ENCODE measurements at regions not wholly inside any gene's neighbourhood (a gene's known extent, or its start where the extent isn't known, plus 50 kb on each side); places are given as distances from the start of the nearest gene placed in this dataset.

DNA sequence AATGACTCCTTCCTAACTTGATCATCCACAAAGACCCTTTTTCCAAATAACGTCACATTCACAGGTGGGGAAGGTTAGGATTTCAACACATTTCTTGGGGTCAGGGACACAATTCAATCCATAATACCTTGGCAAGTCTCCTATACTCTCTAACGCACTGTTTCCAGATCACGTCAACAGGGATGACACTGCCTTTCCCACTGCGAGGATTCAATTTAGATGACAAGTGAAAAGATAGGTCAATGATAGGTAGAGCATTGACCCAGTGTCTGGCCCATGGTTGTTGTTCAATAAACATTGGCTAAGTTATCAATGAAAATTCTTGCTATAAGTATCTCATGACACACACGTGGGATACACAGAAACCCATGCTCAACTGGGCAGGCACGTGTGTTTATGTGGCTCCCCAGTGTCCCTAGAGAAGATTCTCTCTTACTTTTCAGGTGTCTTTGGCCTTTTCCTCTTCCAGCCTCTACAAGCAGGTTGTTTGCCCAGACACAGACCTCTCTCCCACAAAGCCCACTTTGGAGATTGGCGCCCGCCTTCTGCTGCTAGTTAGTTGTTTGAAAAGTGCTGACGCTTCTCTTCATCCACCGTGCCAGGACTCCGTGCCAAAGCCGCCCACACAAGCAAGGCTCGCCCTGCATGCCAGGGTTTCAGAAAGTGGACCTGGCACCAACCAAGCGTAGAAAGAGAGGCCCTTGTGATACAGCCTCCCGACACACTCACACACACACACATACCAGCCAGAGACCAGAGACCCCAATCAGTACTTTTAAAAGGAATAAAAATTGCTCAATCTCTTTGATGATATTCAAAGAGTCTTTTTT, 594.5 kb downstream of the BNC2 start:
- DNase-seq (ENCODE audit: low read depth in 2 of 2) = peak in 1 of 2 donors; percentile 72
- H2AFZ ChIP-seq (ENCODE audit: low read length) = no peak overlapping the region

DNA sequence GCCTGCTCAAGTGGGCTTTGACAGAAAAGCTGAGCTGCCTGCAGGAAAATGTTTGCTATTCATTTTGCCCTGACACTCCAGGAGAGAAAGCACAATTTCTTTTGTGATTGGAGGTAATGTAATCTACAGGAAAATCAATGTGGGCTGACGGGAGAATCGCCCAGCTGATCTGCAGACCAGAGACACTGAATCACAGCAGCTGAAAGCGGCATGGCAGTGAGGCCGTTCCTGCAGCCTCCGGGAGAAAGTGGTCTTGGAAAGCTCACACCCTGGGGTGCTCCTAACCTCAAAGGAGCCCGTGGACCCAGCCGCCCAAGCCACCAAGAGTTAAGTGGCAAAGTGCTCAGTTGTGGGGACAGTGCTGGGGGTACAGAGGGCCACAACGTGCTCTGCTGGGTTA, 593.6 kb downstream of the BNC2 start:
- no peak for TF ChIP-seq CTCF (conservative IDR thresholded peaks at IDR 0.05 in 1 of 2, IDR thresholded peaks at IDR 0.05 in 1 of 2; ENCODE audit: low read depth in 1 of 2, low read length in 2 of 2)
- no peak for TF ChIP-seq EZH2 (IDR thresholded peaks at IDR 0.05; ENCODE audit: low read length, missing control alignments)
- DNase-seq (ENCODE audit: low read depth in 2 of 2) = no peak
- H3K27ac ChIP-seq (ENCODE audit: insufficient read depth, low read length) = no peak overlapping the region
- no peaks in the 10 kb centered on the region for H3K9me3 ChIP-seq (ENCODE audit: control insufficient read depth, insufficient read depth, low read depth, low read length)
- H3K9ac ChIP-seq (ENCODE audit: insufficient read depth, low read length) = no peak overlapping the region
- H3K27me3 ChIP-seq (ENCODE audit: control insufficient read depth, insufficient read depth, low read length) = no peaks in the 10 kb centered on the region
- H3K4me2 ChIP-seq (ENCODE audit: extremely low read depth, insufficient read depth, low read length) = no peak overlapping the region
- no peak overlapping the region for H3K4me3 ChIP-seq (replicated peaks in 1 of 4; ENCODE audit: control extremely low read depth in 1 of 4, insufficient read depth in 1 of 4, low read depth in 3 of 4, low read length in 4 of 4)
- no peaks in the 10 kb centered on the region for H3K79me2 ChIP-seq (ENCODE audit: control insufficient read depth, insufficient read depth, low read length)
- H3K36me3 ChIP-seq (ENCODE audit: control insufficient read depth, insufficient read depth, low read length) = no peaks in the 10 kb centered on the region
- no peak overlapping the region for H2AFZ ChIP-seq (ENCODE audit: low read length)
- no peaks in the 10 kb centered on the region for H3K4me1 ChIP-seq (ENCODE audit: control insufficient read depth, extremely low read depth, insufficient read depth, low read length)
- no peaks in the 10 kb centered on the region for H4K20me1 ChIP-seq (ENCODE audit: control insufficient read depth, extremely low read depth, insufficient read depth, low read length)

More for the DNA sequence above, 594.5 kb downstream of the BNC2 start:
- Histone ChIP-seq H3K4me2 (ENCODE audit: extremely low read depth, insufficient read depth, low read length) (no peak overlapping the region), H4K20me1 (ENCODE audit: control insufficient read depth, extremely low read depth, insufficient read depth, low read length) (no peaks in the 10 kb centered on the region), H3K9ac (ENCODE audit: insufficient read depth, low read length) (no peak overlapping the region), H3K36me3 (ENCODE audit: control insufficient read depth, insufficient read depth, low read length) (no peaks in the 10 kb centered on the region), H3K4me1 (ENCODE audit: control insufficient read depth, extremely low read depth, insufficient read depth, low read length) (no peaks in the 10 kb centered on the region), H3K27ac (ENCODE audit: insufficient read depth, low read length) (no peak overlapping the region), H3K9me3 (ENCODE audit: control insufficient read depth, insufficient read depth, low read depth, low read length) (no peaks in the 10 kb centered on the region), H3K79me2 (ENCODE audit: control insufficient read depth, insufficient read depth, low read length) (no peaks in the 10 kb centered on the region), H3K4me3 (replicated peaks in 1 of 4; ENCODE audit: control extremely low read depth in 1 of 4, insufficient read depth in 1 of 4, low read depth in 3 of 4, low read length in 4 of 4) (no peak overlapping the region), H3K27me3 (ENCODE audit: control insufficient read depth, insufficient read depth, low read length) (no peaks in the 10 kb centered on the region)
- TF ChIP-seq EZH2 (IDR thresholded peaks at IDR 0.05; ENCODE audit: low read length, missing control alignments) (no peak), CTCF (conservative IDR thresholded peaks at IDR 0.05 in 1 of 2, IDR thresholded peaks at IDR 0.05 in 1 of 2; ENCODE audit: low read depth in 1 of 2, low read length in 2 of 2) (no peak)

DNA sequence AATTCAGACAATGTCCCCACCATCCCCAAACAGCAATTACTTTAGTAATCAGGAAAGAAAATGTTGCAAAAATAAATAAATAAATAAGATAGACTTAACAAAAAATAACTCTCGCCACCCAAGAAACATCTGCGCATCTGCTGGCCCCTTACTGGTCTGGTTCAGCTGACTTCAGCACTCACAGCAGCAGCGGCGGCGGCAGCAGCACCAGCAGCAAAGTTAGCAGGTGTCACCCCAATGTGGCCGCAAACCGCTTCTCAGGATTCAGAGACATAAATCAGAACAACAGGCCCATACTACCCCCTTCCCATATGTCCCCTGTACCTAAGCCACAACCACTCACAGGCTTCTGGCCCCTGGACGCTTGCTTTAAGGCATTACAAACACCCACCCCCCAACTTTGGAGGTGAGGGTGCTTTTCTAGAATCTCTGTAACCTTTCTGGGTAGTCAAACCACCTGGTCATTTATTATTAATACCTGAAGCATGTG, 593.0 kb downstream of the BNC2 start:
- H3K4me3 ChIP-seq (replicated peaks in 1 of 4; ENCODE audit: control extremely low read depth in 1 of 4, insufficient read depth in 1 of 4, low read depth in 3 of 4, low read length in 4 of 4) = no peak overlapping the region
- no peaks in the 10 kb centered on the region for H4K20me1 ChIP-seq (ENCODE audit: control insufficient read depth, extremely low read depth, insufficient read depth, low read length)
- no peaks in the 10 kb centered on the region for H3K36me3 ChIP-seq (ENCODE audit: control insufficient read depth, insufficient read depth, low read length)
- no peaks in the 10 kb centered on the region for H3K9me3 ChIP-seq (ENCODE audit: control insufficient read depth, insufficient read depth, low read depth, low read length)
- no peak overlapping the region for H3K4me2 ChIP-seq (ENCODE audit: extremely low read depth, insufficient read depth, low read length)
- H3K4me1 ChIP-seq (ENCODE audit: control insufficient read depth, extremely low read depth, insufficient read depth, low read length) = no peaks in the 10 kb centered on the region
- no peak overlapping the region for H2AFZ ChIP-seq (ENCODE audit: low read length)
- DNase-seq (ENCODE audit: low read depth in 2 of 2) = no peak
- TF ChIP-seq EZH2 (IDR thresholded peaks at IDR 0.05; ENCODE audit: low read length, missing control alignments) = no peak
- TF ChIP-seq CTCF (conservative IDR thresholded peaks at IDR 0.05 in 1 of 2, IDR thresholded peaks at IDR 0.05 in 1 of 2; ENCODE audit: low read depth in 1 of 2, low read length in 2 of 2) = no peak
- H3K79me2 ChIP-seq (ENCODE audit: control insufficient read depth, insufficient read depth, low read length) = no peaks in the 10 kb centered on the region
- H3K9ac ChIP-seq (ENCODE audit: insufficient read depth, low read length) = no peak overlapping the region
- H3K27ac ChIP-seq (ENCODE audit: insufficient read depth, low read length) = no peak overlapping the region
- H3K27me3 ChIP-seq (ENCODE audit: control insufficient read depth, insufficient read depth, low read length) = no peaks in the 10 kb centered on the region

All from fibroblast of lung (primary cell).